ENCODE measurements at regions not wholly inside any gene's neighbourhood (a gene's known extent, or its start where the extent isn't known, plus 50 kb on each side); places are given as distances from the start of the nearest gene placed in this dataset.

DNA sequence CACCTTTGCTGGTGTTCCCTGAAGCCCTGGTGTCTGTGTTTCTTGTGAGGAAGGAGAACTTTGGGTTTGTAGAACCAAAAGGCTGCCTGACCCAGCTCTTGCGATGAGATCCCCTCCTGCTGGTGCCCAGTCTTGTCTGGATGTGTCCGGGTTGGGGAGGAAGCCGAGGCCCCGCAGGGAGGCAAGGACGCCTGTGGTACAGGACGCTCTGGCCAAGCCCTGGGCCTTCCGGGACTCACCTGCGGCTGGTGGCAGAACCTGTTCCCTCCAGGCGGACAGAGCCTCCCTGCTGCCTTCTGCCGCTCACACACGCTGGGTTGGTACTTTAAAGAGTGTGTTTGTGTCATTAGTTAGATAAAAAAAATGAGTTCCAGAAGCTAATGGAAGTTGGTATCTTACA is 616.2 kb downstream of the GALR1 start:
- TF ChIP-seq, protein P1, sequence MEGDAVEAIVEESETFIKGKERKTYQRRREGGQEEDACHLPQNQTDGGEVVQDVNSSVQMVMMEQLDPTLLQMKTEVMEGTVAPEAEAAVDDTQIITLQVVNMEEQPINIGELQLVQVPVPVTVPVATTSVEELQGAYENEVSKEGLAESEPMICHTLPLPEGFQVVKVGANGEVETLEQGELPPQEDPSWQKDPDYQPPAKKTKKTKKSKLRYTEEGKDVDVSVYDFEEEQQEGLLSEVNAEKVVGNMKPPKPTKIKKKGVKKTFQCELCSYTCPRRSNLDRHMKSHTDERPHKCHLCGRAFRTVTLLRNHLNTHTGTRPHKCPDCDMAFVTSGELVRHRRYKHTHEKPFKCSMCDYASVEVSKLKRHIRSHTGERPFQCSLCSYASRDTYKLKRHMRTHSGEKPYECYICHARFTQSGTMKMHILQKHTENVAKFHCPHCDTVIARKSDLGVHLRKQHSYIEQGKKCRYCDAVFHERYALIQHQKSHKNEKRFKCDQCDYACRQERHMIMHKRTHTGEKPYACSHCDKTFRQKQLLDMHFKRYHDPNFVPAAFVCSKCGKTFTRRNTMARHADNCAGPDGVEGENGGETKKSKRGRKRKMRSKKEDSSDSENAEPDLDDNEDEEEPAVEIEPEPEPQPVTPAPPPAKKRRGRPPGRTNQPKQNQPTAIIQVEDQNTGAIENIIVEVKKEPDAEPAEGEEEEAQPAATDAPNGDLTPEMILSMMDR (IDR thresholded peaks at IDR 0.05) = no peak
- no peak for TF ChIP-seq POLR2A (IDR thresholded peaks at IDR 0.05)
